MG63 (cell line): ENCODE measurements at regions not wholly inside any gene's neighbourhood (a gene's known extent, or its start where the extent isn't known, plus 50 kb on each side); places are given as distances from the start of the nearest gene placed in this dataset.
"Not testable (repeated sequence)": the region's sequence is repeated elsewhere in the genome, so short reads cannot be mapped to it uniquely, and the experiment has no call there.

Source experiments
- DNase-seq: peaks from one replicate; pipeline ENCODE4 v3.0.0-alpha.2; 2020
- H3K27me3 ChIP-seq: fragments of 250-450 bp; sonication (Bioruptor Pico); 2 replicates; pipeline ENCODE4 v1.5.1; 2020; ENCODE audit warnings: mild to moderate bottlenecking, moderate library complexity
- H3K36me3 ChIP-seq: fragments of 250-450 bp; sonication (Bioruptor Pico); 2 replicates; pipeline ENCODE4 v1.5.1; 2020; ENCODE audit warnings: mild to moderate bottlenecking, moderate library complexity
- H3K4me3 ChIP-seq: fragments of 250-450 bp; sonication (Bioruptor Pico); 2 replicates; pipeline ENCODE4 v1.5.1; 2020; ENCODE audit warnings: mild to moderate bottlenecking, moderate library complexity
- H3K9me3 ChIP-seq: fragments of 250-450 bp; sonication (Bioruptor Pico); 2 replicates; pipeline ENCODE4 v1.5.1; 2020; ENCODE audit warnings: mild to moderate bottlenecking, moderate library complexity

DNA sequence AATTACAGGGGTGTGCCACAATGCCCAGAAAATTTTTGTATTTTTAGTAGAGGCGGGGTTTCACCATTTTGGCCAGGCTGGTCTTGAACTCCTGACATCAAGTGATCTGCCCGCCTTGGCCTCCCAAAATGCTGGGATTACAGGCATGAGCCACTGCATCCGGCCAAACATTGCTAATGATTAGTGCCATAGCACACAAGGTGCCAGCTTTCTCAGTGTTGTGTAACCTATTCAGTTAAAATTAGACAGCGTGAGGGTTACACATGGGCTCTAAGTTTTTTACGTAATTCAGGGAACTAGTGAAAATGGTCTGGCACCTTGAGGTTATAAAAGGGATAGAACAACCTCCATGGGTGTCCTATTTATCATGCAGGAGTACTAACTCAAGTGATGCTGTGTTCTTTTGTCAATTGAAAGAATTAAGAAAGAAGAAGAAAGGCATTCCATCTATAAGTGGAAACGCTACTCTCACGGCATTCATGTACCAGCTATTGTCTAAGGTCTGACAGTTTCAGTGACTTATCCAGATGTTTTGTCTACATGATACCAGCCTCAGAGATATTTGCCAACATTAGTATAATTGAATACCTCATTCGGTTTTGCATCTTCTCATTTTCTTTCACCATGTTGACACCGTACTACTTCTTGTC, 84.7 kb downstream of the EOMES start:
- no peak for DNase-seq
- Histone ChIP-seq H3K36me3 (no peaks in the 10 kb centered on the region), H3K27me3 (no peaks in the 10 kb centered on the region), H3K4me3 (no peak overlapping the region), H3K9me3 (no peaks in the 10 kb centered on the region)

DNA sequence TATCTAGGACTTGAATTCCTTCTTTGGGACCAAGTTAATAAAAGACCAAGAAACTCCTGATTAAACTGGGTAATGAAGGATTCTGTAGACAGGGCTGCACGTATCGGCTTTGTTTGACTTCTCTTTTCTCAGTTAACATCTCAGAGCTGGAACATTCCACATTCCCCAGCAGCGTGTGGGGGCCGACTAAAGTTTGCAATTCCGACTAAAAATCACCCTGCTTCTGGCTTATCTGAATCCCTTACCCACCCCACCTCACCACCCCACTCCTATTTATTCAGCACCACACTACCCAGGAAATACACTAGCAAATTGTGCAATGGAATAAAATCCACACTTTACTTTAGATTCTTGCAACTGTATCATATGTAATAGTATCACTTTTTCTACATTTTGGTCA, 87.1 kb downstream of the EOMES start:
- not testable (repeated sequence) for H3K9me3 ChIP-seq, H3K27me3 ChIP-seq, DNase-seq, H3K36me3 ChIP-seq, H3K4me3 ChIP-seq

DNA sequence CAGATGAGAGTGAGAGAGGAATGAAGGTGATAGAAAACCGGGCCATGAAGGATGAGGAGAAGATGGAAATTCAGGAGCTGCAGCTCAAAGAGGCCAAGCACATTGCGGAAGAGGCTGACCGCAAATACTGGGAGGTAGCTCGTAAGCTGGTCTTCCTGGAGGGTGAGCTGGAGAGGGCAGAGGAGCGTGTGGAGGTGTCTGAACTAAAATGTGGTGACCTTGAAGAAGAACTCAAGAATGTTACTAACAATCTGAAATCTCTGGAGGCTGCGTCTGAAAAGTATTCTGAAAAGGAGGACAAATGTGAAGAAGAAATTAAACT, 88.9 kb downstream of the EOMES start:
- peak; percentile 55 for DNase-seq
- H3K27me3 ChIP-seq = no peaks in the 10 kb centered on the region
- peak overlapping the region; percentile 56 for H3K4me3 ChIP-seq
- no peaks in the 10 kb centered on the region for H3K9me3 ChIP-seq
- H3K36me3 ChIP-seq = no peaks in the 10 kb centered on the region

DNA sequence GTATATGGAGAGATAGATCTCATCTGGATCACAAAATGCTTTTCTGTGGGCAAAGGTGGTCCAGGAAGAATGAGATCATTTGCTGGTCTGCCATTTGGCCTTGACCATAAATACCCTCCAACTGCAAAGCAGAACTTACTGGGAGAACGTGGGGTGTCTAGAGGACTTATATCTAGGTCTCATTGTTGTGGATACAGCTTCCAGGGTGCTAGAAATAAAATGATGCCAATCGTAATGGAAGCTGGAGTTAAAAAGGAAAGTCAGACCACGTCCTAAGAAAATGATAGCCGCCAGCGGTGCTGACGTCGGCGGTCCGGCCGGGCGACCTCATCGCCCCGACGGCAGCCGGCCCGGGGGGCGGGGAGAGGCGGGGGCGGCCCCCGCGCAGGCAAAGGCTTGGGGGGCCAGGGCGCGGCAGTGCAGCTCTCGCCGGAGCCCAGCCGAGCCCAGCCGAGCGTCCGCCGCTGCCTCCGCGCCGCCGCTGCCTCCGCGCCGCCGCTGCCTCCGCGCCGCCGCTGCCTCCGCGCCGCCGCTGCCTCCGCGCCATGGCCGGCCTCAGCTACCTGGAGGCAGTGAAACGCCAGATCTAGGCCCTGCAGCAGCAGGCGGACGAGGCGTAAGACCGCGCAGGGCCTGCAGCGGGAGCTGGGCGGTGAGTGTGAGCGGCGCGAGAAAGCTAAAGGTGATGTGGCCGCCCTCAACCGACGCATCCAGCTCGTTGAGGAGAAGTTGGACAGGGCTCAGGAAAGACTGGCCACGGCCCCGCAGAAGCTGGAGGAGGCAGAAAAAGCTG, 89.5 kb downstream of the EOMES start:
- DNase-seq = peak; percentile 65

DNA sequence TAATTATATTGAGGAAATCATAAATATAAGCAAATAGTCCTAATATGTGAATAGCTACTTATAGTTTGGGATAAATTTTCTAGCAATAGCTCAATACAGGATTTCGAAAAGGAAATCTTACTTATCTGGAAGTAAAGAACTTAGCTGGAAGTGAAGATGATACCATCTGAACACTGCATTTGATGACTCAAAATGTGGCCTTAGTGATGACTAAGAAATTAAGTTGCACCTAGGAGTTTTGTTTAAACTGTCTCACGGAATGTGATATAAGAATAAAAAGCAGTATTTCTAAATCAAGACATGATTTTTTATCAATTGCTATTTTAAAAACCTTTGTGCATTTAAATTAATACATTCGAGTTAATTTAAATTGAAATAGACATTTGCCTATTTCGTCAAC, 91.2 kb downstream of the EOMES start:
- no peak for DNase-seq
- Histone ChIP-seq H3K36me3 (no peaks in the 10 kb centered on the region), H3K9me3 (no peaks in the 10 kb centered on the region), H3K4me3 (no peak overlapping the region), H3K27me3 (no peaks in the 10 kb centered on the region)

More for the DNA sequence above, 89.5 kb downstream of the EOMES start:
- Histone ChIP-seq H3K4me3 (peak overlapping the region; percentile 56), H3K36me3 (no peaks in the 10 kb centered on the region), H3K9me3 (no peaks in the 10 kb centered on the region), H3K27me3 (no peaks in the 10 kb centered on the region)

DNA sequence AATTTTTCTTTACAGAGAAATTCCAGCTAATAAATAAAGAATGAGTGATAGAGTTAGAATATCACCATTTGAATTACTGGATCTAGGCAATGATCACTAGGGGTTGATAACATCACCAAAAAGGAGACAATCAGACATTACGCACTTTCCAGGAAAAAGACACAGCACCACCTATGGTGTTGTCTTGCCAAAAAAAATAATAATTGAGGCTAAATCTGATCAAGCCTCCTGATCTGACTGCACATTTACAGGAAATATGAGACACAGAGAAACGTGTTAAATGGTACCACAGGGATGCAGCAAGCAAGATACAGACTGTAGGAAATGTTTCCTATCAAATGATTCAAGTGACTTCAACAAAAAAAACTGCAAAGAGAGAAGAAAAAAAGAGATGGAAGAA, 92.8 kb downstream of the EOMES start:
- H3K27me3 ChIP-seq = no peaks in the 10 kb centered on the region
- no peaks in the 10 kb centered on the region for H3K36me3 ChIP-seq
- no peak overlapping the region for H3K4me3 ChIP-seq
- no peaks in the 10 kb centered on the region for H3K9me3 ChIP-seq
- DNase-seq = no peak

DNA sequence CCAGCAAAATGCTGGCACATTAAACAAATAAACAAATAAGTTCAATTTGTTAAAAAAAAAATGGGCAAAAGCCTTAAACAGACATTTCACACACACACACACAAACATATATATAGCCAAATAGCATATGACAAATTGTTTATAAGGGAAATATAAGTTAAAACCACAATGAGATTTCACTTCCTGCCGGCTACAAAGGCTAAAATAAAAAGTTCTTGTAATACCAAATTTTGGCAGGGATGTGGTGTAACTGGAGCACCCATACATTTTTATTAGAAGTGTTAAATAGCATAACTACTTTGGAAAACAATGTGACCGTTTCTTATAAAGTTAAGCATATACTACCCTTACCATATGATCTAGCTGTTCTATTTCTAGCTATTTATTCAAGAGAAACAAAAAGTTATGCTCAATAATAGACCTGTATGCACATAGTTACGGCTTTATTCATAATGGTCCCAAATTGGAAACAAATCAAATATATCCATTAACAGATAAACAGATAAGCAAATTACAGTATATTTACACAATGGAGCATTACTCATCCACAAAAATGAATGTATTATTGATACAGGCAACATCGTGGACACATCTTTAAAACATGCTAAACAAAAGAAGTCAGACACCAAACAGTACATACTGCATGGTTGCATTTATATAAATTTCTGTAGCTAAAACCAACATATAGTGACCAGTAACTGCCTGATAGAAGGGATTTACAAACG, 93.9 kb downstream of the EOMES start:
- no peak for DNase-seq
- H3K27me3 ChIP-seq = no peaks in the 10 kb centered on the region
- H3K4me3 ChIP-seq = no peak overlapping the region
- no peaks in the 10 kb centered on the region for H3K36me3 ChIP-seq
- H3K9me3 ChIP-seq = no peaks in the 10 kb centered on the region

DNA sequence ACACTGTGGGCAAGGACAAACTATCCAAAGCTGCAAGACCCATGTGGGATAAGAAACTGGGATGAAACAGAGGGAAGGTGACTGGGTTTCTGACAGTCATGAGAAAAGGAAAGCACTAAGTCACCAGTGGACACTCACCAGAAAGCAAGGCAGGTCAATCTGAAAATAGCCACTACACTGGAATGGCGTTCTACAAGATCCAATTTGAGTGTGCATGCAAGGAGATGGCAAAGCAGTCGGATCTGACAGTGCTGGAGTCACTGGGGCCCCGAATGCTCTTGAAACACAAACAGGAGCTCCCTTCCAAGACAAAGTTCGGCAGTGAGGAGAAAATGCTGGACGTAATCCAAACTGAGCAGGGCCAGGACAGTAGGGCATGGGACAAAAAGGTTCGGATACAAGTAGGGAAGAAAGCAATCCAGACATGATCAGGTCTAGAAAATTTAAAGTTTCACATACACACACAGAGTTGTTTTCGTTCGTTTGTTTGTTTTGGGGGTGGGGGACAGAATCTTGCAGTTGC, 95.5 kb downstream of the EOMES start:
- no peak for DNase-seq
- Histone ChIP-seq H3K9me3 (no peaks in the 10 kb centered on the region), H3K4me3 (no peak overlapping the region), H3K36me3 (no peaks in the 10 kb centered on the region), H3K27me3 (no peaks in the 10 kb centered on the region)

DNA sequence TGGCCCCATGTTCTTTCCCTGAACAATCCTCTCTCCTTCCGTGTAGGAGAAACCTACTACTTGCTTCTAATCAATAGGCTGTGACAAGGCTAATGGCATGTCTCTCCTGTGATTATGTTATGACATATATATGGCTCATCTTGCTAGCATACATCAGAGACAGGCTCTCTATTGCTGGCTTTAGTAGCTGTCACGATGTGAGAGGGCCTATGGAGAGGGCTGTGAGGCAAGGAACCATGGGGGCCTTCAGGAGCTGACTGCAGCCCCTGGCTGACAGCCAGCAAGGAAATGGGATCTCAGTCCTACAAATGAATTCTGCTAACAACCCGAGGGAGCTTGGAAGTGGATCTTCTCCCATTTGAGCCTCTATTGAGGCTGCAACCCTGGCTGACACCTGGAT, 96.3 kb downstream of the EOMES start:
- DNase-seq = peak; percentile 11
- no peaks in the 10 kb centered on the region for H3K27me3 ChIP-seq
- H3K36me3 ChIP-seq = no peaks in the 10 kb centered on the region
- no peak overlapping the region for H3K4me3 ChIP-seq
- no peaks in the 10 kb centered on the region for H3K9me3 ChIP-seq

DNA sequence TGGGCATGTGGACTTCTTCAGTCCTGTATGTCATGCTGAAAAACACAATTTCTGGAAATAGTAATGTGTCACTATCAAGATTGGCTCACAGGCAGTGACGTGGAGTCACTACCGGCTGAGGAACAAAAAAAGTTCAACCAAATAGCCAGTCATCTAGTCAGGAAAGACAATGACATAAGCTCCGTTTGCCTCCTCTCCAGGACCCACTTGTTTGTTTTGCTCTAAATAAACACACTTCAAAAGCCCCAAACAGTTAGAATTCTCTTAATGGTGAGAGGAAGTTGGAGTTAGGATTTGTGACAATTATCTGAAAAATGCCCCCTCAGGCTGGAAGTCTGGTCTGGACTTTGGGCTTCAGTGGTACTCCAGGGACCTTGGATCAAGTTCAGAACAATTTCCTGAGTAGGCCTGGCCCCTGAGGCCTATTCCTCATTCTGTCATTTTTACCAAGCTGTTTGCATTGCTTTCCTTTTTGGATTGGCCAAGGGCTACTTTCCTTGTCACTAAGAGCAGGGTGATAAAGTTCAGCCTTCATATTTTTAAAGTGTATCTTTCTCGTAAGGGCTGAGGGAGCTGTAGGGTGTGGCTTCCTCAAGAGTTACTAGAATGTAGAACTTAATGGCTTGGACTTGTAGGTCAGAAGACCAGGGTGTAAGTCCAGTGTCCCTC, 98.9 kb downstream of the EOMES start:
- no peaks in the 10 kb centered on the region for H3K27me3 ChIP-seq
- no peaks in the 10 kb centered on the region for H3K36me3 ChIP-seq
- no peak overlapping the region for H3K4me3 ChIP-seq
- H3K9me3 ChIP-seq = no peaks in the 10 kb centered on the region
- no peak for DNase-seq

DNA sequence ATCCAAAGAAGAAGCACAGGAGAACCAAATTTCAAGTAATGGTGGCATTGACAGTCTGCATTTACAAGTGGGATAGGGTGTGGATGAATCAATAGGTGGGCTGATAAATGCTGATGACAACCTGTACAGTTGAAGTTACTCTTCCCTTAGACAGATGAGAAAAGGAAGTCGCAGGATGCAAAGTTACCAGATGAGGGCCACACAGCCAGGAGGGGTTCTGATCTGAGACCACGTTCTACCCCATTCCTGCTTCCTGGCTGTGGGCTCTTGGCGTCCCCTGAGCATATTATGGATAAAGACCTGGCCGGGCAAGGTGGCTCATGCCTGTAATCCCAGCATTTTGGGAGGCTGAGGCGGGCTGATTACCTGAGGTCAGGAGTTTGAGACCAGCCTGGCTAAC, 104.6 kb downstream of the EOMES start:
- DNase-seq = no peak
- Histone ChIP-seq H3K4me3 (no peak overlapping the region), H3K36me3 (no peaks in the 10 kb centered on the region), H3K9me3 (peaks cover 6% of the 10 kb centered on the region; the same call in 1 of the 2 replicates), H3K27me3 (no peaks in the 10 kb centered on the region)

DNA sequence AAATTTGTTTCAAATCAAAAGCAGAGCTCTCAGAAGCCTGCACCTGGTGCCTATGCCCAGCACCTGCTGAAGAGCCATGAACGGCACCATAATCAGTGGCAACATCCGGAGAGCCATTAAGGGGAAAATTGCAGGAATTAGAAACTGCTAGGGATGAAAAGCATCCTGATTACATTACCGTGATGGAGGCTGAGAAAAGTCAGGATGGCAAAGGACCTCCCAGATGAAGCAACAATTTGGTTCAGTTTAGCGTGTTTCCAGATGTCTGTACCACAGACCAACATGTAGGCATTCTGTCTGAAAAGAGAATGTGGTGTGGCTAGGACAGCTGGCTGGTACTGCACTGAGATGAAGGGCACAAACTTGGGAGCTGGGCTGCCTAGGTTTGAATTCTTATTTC, 106.1 kb downstream of the EOMES start:
- no peak for DNase-seq
- H3K9me3 ChIP-seq = peaks cover 6% of the 10 kb centered on the region; the same call in 1 of the 2 replicates
- no peaks in the 10 kb centered on the region for H3K27me3 ChIP-seq
- no peak overlapping the region for H3K4me3 ChIP-seq
- H3K36me3 ChIP-seq = no peaks in the 10 kb centered on the region

DNA sequence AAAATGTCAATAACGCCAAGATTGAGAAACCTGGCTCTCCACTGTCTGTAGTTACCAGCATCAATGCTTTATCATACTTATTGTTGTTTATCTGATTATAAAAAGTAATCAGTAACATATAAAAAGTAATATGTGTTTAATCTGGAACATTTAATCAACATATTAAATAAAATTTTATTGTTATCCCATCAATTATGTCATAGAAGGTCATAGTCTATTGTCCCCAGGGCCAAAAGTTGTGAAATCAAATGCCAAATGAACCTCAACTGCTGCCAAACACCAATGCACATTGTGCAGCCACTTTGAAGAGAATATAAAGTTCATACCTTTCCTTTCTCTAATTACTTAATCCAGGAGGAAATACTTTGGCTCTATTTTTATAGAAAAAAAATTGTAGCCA, 106.6 kb downstream of the EOMES start:
- Histone ChIP-seq H3K4me3 (no peak overlapping the region), H3K9me3 (peaks cover 6% of the 10 kb centered on the region; the same call in 1 of the 2 replicates), H3K36me3 (no peaks in the 10 kb centered on the region), H3K27me3 (no peaks in the 10 kb centered on the region)
- no peak for DNase-seq

DNA sequence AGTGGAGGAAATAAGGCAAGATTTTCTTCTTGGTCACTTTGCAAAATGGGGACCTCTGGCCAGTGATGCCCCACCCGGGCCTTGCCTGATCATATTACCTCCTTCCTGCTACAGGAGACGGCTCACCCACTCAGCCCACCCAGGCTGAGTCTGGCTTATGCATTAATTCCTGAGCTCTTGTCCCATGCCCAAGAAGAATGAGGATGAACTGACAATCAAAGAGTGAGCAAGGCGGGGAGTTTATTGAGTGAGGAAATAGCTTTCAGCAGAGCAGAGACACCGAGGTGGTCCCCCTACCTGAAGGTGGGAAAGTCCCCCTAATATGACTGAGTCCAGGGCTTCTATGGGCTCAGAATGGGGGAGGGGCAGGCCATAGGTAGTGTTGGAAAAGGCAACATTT, 107.5 kb downstream of the EOMES start:
- Histone ChIP-seq H3K9me3 (peaks cover 6% of the 10 kb centered on the region; the same call in 1 of the 2 replicates), H3K4me3 (no peak overlapping the region), H3K27me3 (no peaks in the 10 kb centered on the region), H3K36me3 (no peaks in the 10 kb centered on the region)
- no peak for DNase-seq

DNA sequence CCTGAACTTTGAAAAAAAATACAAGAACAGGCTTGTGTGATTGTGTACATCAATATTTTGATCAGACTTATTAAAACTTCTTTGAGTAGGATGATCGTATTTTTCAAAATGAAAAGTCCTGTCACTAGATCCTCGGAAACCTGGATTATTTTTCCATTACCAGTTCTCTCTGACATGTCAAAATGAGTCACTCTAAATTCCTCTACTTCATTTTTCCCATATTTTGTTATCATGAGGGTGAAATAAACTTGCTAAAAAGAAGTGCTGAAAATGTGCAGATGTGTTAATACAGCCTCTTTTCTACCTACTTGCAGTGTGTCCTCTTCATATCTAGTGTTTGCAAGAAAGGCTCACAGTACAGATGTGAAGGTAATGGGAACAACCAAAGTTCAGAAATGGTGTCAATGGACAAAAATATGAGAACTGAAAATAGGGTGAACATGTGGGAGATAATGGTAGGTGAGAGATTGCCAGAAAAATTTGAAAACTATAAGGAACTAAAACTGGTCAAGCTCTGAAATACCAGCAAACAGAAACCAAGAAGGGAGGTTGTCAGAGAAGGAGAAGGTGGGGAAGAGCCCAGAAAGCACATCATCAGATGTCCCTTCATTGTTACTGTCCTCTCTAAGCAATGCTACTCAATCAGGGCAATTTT, 108.2 kb downstream of the EOMES start:
- Histone ChIP-seq H3K36me3 (no peaks in the 10 kb centered on the region), H3K9me3 (peaks cover 6% of the 10 kb centered on the region; the same call in 1 of the 2 replicates), H3K27me3 (no peaks in the 10 kb centered on the region), H3K4me3 (no peak overlapping the region)
- DNase-seq = no peak

DNA sequence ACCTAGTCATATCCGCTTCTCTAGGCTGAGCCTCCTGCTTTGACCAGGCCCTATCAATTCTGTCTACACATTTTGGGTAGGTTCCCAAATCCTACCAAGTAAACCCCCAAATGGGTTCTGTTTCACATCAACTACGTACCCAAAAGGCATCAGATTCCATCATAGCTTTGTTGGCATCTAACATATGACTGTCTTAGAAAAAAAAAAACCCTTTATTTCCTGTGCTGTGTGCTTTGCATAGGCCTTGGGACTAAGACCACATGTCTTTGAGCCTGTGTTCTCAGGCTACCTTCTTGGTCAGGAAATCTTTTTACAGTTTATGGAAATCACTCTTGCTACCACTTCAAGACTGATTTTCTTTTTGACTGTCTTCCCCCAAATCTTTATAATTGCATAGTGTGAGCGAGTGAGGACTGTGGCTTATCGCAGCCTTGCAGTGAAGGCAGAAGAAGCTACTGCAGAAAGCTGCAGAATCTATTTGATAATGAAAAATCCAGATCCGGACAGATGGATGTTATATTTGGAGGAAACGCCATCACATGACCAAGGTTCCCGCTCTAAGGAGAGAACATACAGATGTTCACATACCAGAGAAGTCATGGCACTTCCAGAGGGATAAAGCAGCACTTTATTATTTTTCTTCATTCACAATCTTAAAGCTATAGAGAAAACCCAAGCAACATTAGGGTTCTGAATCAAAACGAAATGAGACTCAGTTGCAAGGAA, 111.2 kb downstream of the EOMES start:
- no peaks in the 10 kb centered on the region for H3K36me3 ChIP-seq

More for the DNA sequence above, 111.2 kb downstream of the EOMES start:
- DNase-seq = no peak
- Histone ChIP-seq H3K27me3 (no peaks in the 10 kb centered on the region), H3K9me3 (peaks cover 6% of the 10 kb centered on the region; the same call in 1 of the 2 replicates), H3K4me3 (no peak overlapping the region)
